CD4-positive, alpha-beta T cell (primary cell): ENCODE measurements at regions not wholly inside any gene's neighbourhood (a gene's known extent, or its start where the extent isn't known, plus 50 kb on each side); places are given as distances from the start of the nearest gene placed in this dataset.

Experiments used
- ATAC-seq: fragments of 200-7000 bp; cut with Tn5 transposase; one replicate; pipeline ENCODE4 v1.10.0; 2022; ENCODE audit warnings: mild to moderate bottlenecking; ENCODE audit not compliant: poor library complexity
- CTCF ChIA-PET: fragments of 350-600 bp; sonication (Branson Sonifier 250); formaldehyde crosslinking; loops from one replicate; lab custom pipeline; 2021; ENCODE audit warnings: antibody characterized with exemption, inconsistent platforms; lab: Charles Lee
- POLR2A ChIA-PET: fragments of 350-600 bp; sonication (Branson Sonifier 250); formaldehyde crosslinking; loops from one replicate; lab custom pipeline; 2021; ENCODE audit warnings: antibody characterized with exemption, inconsistent platforms; lab: Charles Lee
- DNase-seq, 14 experiments: peaks; one replicate each; pipeline ENCODE4 v3.0.0-alpha.2; 2013 to 2020; ENCODE audit warnings: mixed read lengths in 2 of 14
- H3K27ac ChIP-seq, 2 donors: one replicate each; pipeline versions ENCODE4 v1.5.1 to v1.7.0; 2013; ENCODE audit warnings: low read length in 2 of 2, low read depth in 1 of 2, mild to moderate bottlenecking in 1 of 2
- H3K27me3 ChIP-seq, 2 experiments: 1 replicate in 1 of 2; 2 replicates in 1 of 2; pipeline versions ENCODE4 v1.6.1 to v1.7.0; 2013; ENCODE audit warnings: low read length in 2 of 2, control low read depth in 1 of 2, mild to moderate bottlenecking in 1 of 2, moderate library complexity in 1 of 2; ENCODE audit not compliant: insufficient read depth in 2 of 2, control insufficient read depth in 1 of 2
- H3K36me3 ChIP-seq: one replicate; pipeline ENCODE4 v1.6.1; 2013; ENCODE audit warnings: low read length, control low read depth; ENCODE audit not compliant: insufficient read depth
- H3K4me1 ChIP-seq: one replicate; pipeline ENCODE4 v1.6.1; 2013; ENCODE audit warnings: low read length, control low read depth; ENCODE audit not compliant: insufficient read depth
- H3K4me3 ChIP-seq: one replicate; pipeline ENCODE4 v1.5.1; 2013; ENCODE audit warnings: mild to moderate bottlenecking, low read length, moderate library complexity
- H3K9me3 ChIP-seq, 2 experiments: 1 replicate in 1 of 2; 2 replicates in 1 of 2; pipeline versions ENCODE4 v1.6.1 to v1.7.0; 2013; ENCODE audit warnings: low read length in 2 of 2, mild to moderate bottlenecking in 2 of 2, control low read depth in 1 of 2, moderate library complexity in 1 of 2; ENCODE audit not compliant: control insufficient read depth in 1 of 2, insufficient read depth in 1 of 2
- H3K27ac Mint-ChIP-seq: one replicate; pipeline ENCODE4 v1.8.0; 2020; ENCODE audit warnings: mixed read lengths
- H3K27me3 Mint-ChIP-seq: one replicate; pipeline ENCODE4 v1.8.0; 2021; ENCODE audit warnings: mixed read lengths
- H3K36me3 Mint-ChIP-seq: one replicate; pipeline ENCODE4 v1.8.0; 2021; ENCODE audit warnings: low read depth, mixed read lengths
- H3K4me1 Mint-ChIP-seq: one replicate; pipeline ENCODE4 v1.8.0; 2021; ENCODE audit warnings: low read depth, mixed read lengths
- H3K4me3 Mint-ChIP-seq: one replicate; pipeline ENCODE4 v1.8.0; 2020; ENCODE audit warnings: mild to moderate bottlenecking, mixed read lengths
- H3K9me3 Mint-ChIP-seq: one replicate; pipeline ENCODE4 v1.8.0; 2020; ENCODE audit warnings: mixed read lengths
- CTCF ChIP-seq: fragments of 200-600 bp; IDR thresholded peaks from one replicate; pipeline ENCODE4 v1.8.0; 2022; ENCODE audit warnings: antibody characterized with exemption, mild to moderate bottlenecking
- intact Hi-C, 2 experiments: fragments of 100-400 bp; cut with DNase I in 1 of 2; cut with micrococcal nuclease in 1 of 2; formaldehyde crosslinking; loops; one replicate each; pipeline versions ENCODE4 v1.15.1 to v1.9.0; 2023 to 2025; cut with DNase I, micrococcal nuclease

GRCh38 chr5:174211277-174211626, 165.7 kb downstream of the NSG2 start:
- H3K9me3 Mint-ChIP-seq: no peaks in the 10 kb centered on the region

DNA sequence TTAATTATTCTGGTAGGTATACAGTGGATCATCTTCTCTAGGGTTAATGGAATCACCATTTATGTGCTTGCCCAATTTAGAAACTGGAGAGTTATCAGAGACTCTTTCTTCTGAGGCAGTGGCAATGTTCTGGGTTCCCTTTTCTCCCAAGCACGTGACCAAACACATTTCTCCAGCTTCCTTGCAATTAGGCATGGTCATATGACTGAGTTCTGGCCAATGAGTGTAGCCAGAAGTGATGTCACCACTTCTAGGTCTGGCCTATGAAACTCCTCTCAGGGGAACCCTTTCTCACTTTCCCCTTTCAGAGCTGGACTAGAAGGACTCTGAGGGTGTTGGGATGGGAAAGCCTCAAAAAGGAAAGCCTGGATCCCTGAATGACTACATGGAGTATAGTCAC, 172.0 kb downstream of the NSG2 start:
- CTCF ChIA-PET: no interaction called here
- H3K4me3 Mint-ChIP-seq: no peak overlapping the region
- no peak overlapping the region for H3K4me3 ChIP-seq
- POLR2A ChIA-PET: no interaction called here
- no peaks in the 10 kb centered on the region for H3K4me1 Mint-ChIP-seq
- H3K9me3 ChIP-seq: peaks cover 0 to 7% of the 10 kb centered on the region in 2 experiments
- ATAC-seq (no peak), DNase-seq (no peak)
- H3K27me3 ChIP-seq: no peaks in the 10 kb centered on the region
- intact Hi-C loops: no loop called here
- peaks cover 22% of the 10 kb centered on the region for H3K27me3 Mint-ChIP-seq
- H3K27ac ChIP-seq: no peak overlapping the region
- H3K36me3 ChIP-seq: no peaks in the 10 kb centered on the region
- H3K9me3 Mint-ChIP-seq: no peaks in the 10 kb centered on the region
- TF ChIP-seq CTCF: no peak
- no peaks in the 10 kb centered on the region for H3K36me3 Mint-ChIP-seq
- no peaks in the 10 kb centered on the region for H3K4me1 ChIP-seq
- no peak overlapping the region for H3K27ac Mint-ChIP-seq

More at GRCh38 chr5:174211277-174211626, 165.7 kb downstream of the NSG2 start:
- ChIA-PET CTCF (no interaction called here), POLR2A (no interaction called here)
- ATAC-seq (no peak), DNase-seq (no peak)
- intact Hi-C loops: no loop called here
- Histone ChIP-seq H3K4me1 (no peaks in the 10 kb centered on the region), H3K27ac (no peak overlapping the region), H3K36me3 (no peaks in the 10 kb centered on the region), H3K9me3 (peaks cover 0 to 8% of the 10 kb centered on the region in 2 experiments), H3K27me3 (peaks cover 0 to 6% of the 10 kb centered on the region in 2 experiments), H3K4me3 (no peak overlapping the region)
- Mint-ChIP-seq H3K27ac (no peak overlapping the region), H3K27me3 (peaks cover 25% of the 10 kb centered on the region), H3K4me3 (no peak overlapping the region), H3K36me3 (no peaks in the 10 kb centered on the region), H3K4me1 (no peaks in the 10 kb centered on the region)
- no peak for TF ChIP-seq CTCF

DNA sequence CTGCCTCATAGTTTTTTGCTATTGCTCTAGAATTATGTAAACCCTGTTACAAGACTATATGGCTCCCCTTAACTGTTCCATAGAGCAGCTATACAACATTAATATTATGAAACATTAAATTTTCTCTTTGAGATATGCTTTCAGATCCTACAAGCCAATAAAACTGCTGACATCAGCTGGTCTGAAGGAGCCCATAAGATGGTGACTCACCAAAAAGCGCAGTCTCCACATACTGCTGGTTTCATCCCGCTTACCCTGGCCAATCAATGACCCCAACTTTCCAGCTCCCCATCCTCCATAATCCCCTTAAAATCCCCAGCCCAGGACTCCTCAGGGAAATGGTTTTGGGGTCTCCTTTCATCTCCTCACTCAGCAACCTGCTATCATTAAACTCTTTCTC, 172.7 kb downstream of the NSG2 start:
- Histone ChIP-seq H3K4me3 (no peak overlapping the region), H3K36me3 (no peaks in the 10 kb centered on the region), H3K4me1 (no peaks in the 10 kb centered on the region), H3K27me3 (no peaks in the 10 kb centered on the region), H3K9me3 (peaks cover 0 to 10% of the 10 kb centered on the region in 2 experiments), H3K27ac (no peak overlapping the region)
- Mint-ChIP-seq H3K36me3 (no peaks in the 10 kb centered on the region), H3K4me1 (no peaks in the 10 kb centered on the region), H3K27me3 (peaks cover 20% of the 10 kb centered on the region), H3K9me3 (no peaks in the 10 kb centered on the region), H3K4me3 (no peak overlapping the region), H3K27ac (no peak overlapping the region)
- no peak for DNase-seq
- ChIA-PET POLR2A (no interaction called here), CTCF (no interaction called here)
- TF ChIP-seq CTCF: no peak
- intact Hi-C loops: no loop called here
- ATAC-seq: no peak
